ENCODE measurements at regions not wholly inside any gene's neighbourhood (a gene's known extent, or its start where the extent isn't known, plus 50 kb on each side); places are given as distances from the start of the nearest gene placed in this dataset.

DNA sequence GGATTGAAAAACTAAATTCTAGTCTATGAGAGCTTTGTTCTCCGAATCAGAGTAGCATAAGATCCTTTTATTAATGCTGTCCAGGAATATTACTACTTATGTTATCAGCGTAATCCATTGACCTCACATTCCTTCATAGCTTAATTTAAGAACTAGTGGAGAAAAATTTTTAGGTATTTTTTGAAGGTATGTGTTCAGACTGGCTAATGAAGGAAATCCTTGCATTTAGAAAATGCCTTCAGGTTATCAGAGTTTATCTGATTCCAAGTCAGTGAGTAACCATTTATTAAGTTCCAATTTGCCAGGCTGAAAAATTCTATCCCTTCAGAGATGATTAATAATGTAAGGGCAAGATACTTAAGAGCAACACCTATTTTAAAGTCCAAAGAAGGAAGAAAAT lies 338.2 kb upstream of the B3GALT2 start:
- H3F3A ChIP-seq (ENCODE audit: low read depth): no peaks in the 10 kb centered on the region
- no peak overlapping the region for H3K4me3 ChIP-seq (ENCODE audit: low read length, poor library complexity, severe bottlenecking)
- no peaks in the 10 kb centered on the region for H3K9me2 ChIP-seq (replicated peaks; ENCODE audit: low read depth, low read length)
- H2AFZ ChIP-seq (ENCODE audit: low read length): no peak overlapping the region
- no peaks in the 10 kb centered on the region for H3K4me1 ChIP-seq (ENCODE audit: insufficient read depth, low read length, poor library complexity, severe bottlenecking)
- no peak for TF ChIP-seq EZH2phosphoT487 (IDR thresholded peaks at IDR 0.05; ENCODE audit: borderline replicate concordance)
- no peak for TF ChIP-seq CTCF (conservative IDR thresholded peaks at IDR 0.05; ENCODE audit: low read length)
- H4K20me1 ChIP-seq (ENCODE audit: insufficient read depth, low read length, poor library complexity, severe bottlenecking): no peaks in the 10 kb centered on the region
- H3K27me3 ChIP-seq (ENCODE audit: insufficient read depth, low read length, poor library complexity, severe bottlenecking): no peaks in the 10 kb centered on the region
- H3K79me2 ChIP-seq (ENCODE audit: insufficient read depth, low read length): no peaks in the 10 kb centered on the region
- no peaks in the 10 kb centered on the region for H3K9me3 ChIP-seq (ENCODE audit: insufficient read depth, low read depth, low read length)
- no peak overlapping the region for H3K9ac ChIP-seq (ENCODE audit: low read depth, low read length, poor library complexity, severe bottlenecking)
- H3K36me3 ChIP-seq (ENCODE audit: insufficient read depth, low read length): no peaks in the 10 kb centered on the region
- H3K4me2 ChIP-seq (ENCODE audit: low read depth, low read length, poor library complexity, severe bottlenecking): no peak overlapping the region

GRCh38 chr1:193524021-193524420 lies 337.6 kb upstream of the B3GALT2 start:
- no peak for TF ChIP-seq CTCF (conservative IDR thresholded peaks at IDR 0.05; ENCODE audit: low read length)
- TF ChIP-seq EZH2phosphoT487 (IDR thresholded peaks at IDR 0.05; ENCODE audit: borderline replicate concordance): no peak
- H3K9me3 ChIP-seq (ENCODE audit: insufficient read depth, low read depth, low read length): no peaks in the 10 kb centered on the region

GRCh38 chr1:193520472-193520871 lies 334.1 kb upstream of the B3GALT2 start:
- Histone ChIP-seq H4K20me1 (ENCODE audit: insufficient read depth, low read length, poor library complexity, severe bottlenecking) (no peaks in the 10 kb centered on the region), H3K36me3 (ENCODE audit: insufficient read depth, low read length) (no peaks in the 10 kb centered on the region), H3K4me3 (ENCODE audit: low read length, poor library complexity, severe bottlenecking) (no peak overlapping the region), H3F3A (ENCODE audit: low read depth) (no peaks in the 10 kb centered on the region), H3K4me2 (ENCODE audit: low read depth, low read length, poor library complexity, severe bottlenecking) (no peak overlapping the region), H3K79me2 (ENCODE audit: insufficient read depth, low read length) (no peaks in the 10 kb centered on the region), H3K4me1 (ENCODE audit: insufficient read depth, low read length, poor library complexity, severe bottlenecking) (no peaks in the 10 kb centered on the region), H3K9me3 (ENCODE audit: insufficient read depth, low read depth, low read length) (no peaks in the 10 kb centered on the region), H2AFZ (ENCODE audit: low read length) (no peak overlapping the region), H3K9me2 (replicated peaks; ENCODE audit: low read depth, low read length) (no peaks in the 10 kb centered on the region), H3K9ac (ENCODE audit: low read depth, low read length, poor library complexity, severe bottlenecking) (no peak overlapping the region), H3K27me3 (ENCODE audit: insufficient read depth, low read length, poor library complexity, severe bottlenecking) (no peaks in the 10 kb centered on the region)
- no peak for TF ChIP-seq EZH2phosphoT487 (IDR thresholded peaks at IDR 0.05; ENCODE audit: borderline replicate concordance)
- TF ChIP-seq CTCF (conservative IDR thresholded peaks at IDR 0.05; ENCODE audit: low read length): no peak

More at GRCh38 chr1:193524021-193524420, 337.6 kb upstream of the B3GALT2 start:
- Histone ChIP-seq H3F3A (ENCODE audit: low read depth) (no peaks in the 10 kb centered on the region), H3K9ac (ENCODE audit: low read depth, low read length, poor library complexity, severe bottlenecking) (no peak overlapping the region), H3K79me2 (ENCODE audit: insufficient read depth, low read length) (no peaks in the 10 kb centered on the region), H3K4me2 (ENCODE audit: low read depth, low read length, poor library complexity, severe bottlenecking) (no peak overlapping the region), H3K9me2 (replicated peaks; ENCODE audit: low read depth, low read length) (no peaks in the 10 kb centered on the region), H3K36me3 (ENCODE audit: insufficient read depth, low read length) (no peaks in the 10 kb centered on the region), H4K20me1 (ENCODE audit: insufficient read depth, low read length, poor library complexity, severe bottlenecking) (no peaks in the 10 kb centered on the region), H3K4me3 (ENCODE audit: low read length, poor library complexity, severe bottlenecking) (no peak overlapping the region), H3K4me1 (ENCODE audit: insufficient read depth, low read length, poor library complexity, severe bottlenecking) (no peaks in the 10 kb centered on the region), H3K27me3 (ENCODE audit: insufficient read depth, low read length, poor library complexity, severe bottlenecking) (no peaks in the 10 kb centered on the region), H2AFZ (ENCODE audit: low read length) (no peak overlapping the region)

All from Loucy (cell line).